H1 (cell line): ENCODE measurements at regions not wholly inside any gene's neighbourhood (a gene's known extent, or its start where the extent isn't known, plus 50 kb on each side); places are given as distances from the start of the nearest gene placed in this dataset.
A peak's percentile ranks its signal among the peaks of the same experiment; 100 is the strongest.

Source experiments
- CTCF ChIA-PET: fragments of 300-600 bp; sonication (Branson Sonifier 250); formaldehyde crosslinking; loops from one replicate; lab custom pipeline; 2021; ENCODE audit not compliant: partially characterized antibody; lab: Charles Lee
- POLR2A ChIA-PET: fragments of 300-600 bp; sonication (Branson Sonifier 250); formaldehyde crosslinking; loops from one replicate; lab custom pipeline; 2021; ENCODE audit warnings: inconsistent platforms; ENCODE audit not compliant: partially characterized antibody; lab: Charles Lee
- DNase-seq, 2 experiments: peaks; one replicate each; pipeline versions ENCODE4 v3.0.0 to v3.0.0-alpha.2; 2010 to 2022; ENCODE audit warnings: low spot score in 2 of 2, low read depth in 1 of 2, mixed read lengths in 1 of 2
- FAIRE-seq: peaks from 2 replicates; lab custom pipeline; 2011; peaks lifted over from hg19 to GRCh38; lab: Jason Lieb, UNC
- H2AFZ ChIP-seq: 2 replicates; pipeline ENCODE4 v1.8.1; 2012; ENCODE audit warnings: low read length, inconsistent platforms
- H2AK5ac ChIP-seq: 2 replicates; pipeline ENCODE4 v1.6.1; 2013; ENCODE audit warnings: low read depth, low read length
- H2BK120ac ChIP-seq: replicated peaks from 2 replicates; pipeline ENCODE3; 2013; ENCODE audit warnings: low read depth, low read length, inconsistent platforms
- H2BK12ac ChIP-seq: 2 replicates; pipeline ENCODE4 v1.6.1; 2013; ENCODE audit warnings: low read depth, low read length
- H2BK15ac ChIP-seq: 2 replicates; pipeline ENCODE4 v1.6.1; 2013; ENCODE audit warnings: low read length
- H2BK20ac ChIP-seq: 2 replicates; pipeline ENCODE4 v1.6.1; 2013; ENCODE audit warnings: low read length
- H2BK5ac ChIP-seq: 2 replicates; pipeline ENCODE4 v1.6.1; 2013; ENCODE audit warnings: low read depth, low read length
- H3K14ac ChIP-seq: 2 replicates; pipeline ENCODE4 v1.6.1; 2013; ENCODE audit warnings: inconsistent platforms; ENCODE audit not compliant: insufficient read length
- H3K18ac ChIP-seq: 2 replicates; pipeline ENCODE4 v1.6.1; 2013; ENCODE audit warnings: low read length; ENCODE audit errors: extremely low read depth
- H3K23ac ChIP-seq: 2 replicates; pipeline ENCODE4 v1.6.1; 2013; ENCODE audit warnings: inconsistent platforms; ENCODE audit not compliant: insufficient read length
- H3K23me2 ChIP-seq: 2 replicates; pipeline ENCODE4 v1.6.1; 2013; ENCODE audit warnings: low read depth, low read length
- H3K27ac ChIP-seq: 2 replicates; pipeline ENCODE4 v1.6.1; 2011; ENCODE audit warnings: low read depth, low read length, inconsistent platforms
- H3K27me3 ChIP-seq, 4 experiments: replicated peaks in 1 of 4; 1 replicate in 1 of 4; 2 replicates in 3 of 4; pipeline versions ENCODE4 v1.6.1 to v1.8.1; 2011 to 2013; ENCODE audit warnings: low read length in 3 of 4, mild to moderate bottlenecking in 3 of 4, inconsistent platforms in 2 of 4, mixed read lengths in 2 of 4, moderate library complexity in 1 of 4; ENCODE audit not compliant: control insufficient read depth in 3 of 4, insufficient read depth in 3 of 4; ENCODE audit errors: extremely low read depth in 1 of 4
- H3K36me3 ChIP-seq, 4 experiments: 2 replicates each; pipeline versions ENCODE4 v1.6.1 to v1.8.1; 2011 to 2013; ENCODE audit warnings: mild to moderate bottlenecking in 4 of 4, low read length in 3 of 4, moderate library complexity in 2 of 4, control low read depth in 1 of 4, inconsistent platforms in 1 of 4; ENCODE audit not compliant: insufficient read depth in 4 of 4, control insufficient read depth in 2 of 4
- H3K4ac ChIP-seq: replicated peaks from 2 replicates; pipeline ENCODE3; 2013; ENCODE audit warnings: low read length, low read depth, mixed read lengths, inconsistent platforms; ENCODE audit not compliant: insufficient read length
- H3K4me1 ChIP-seq, 4 experiments: replicated peaks in 1 of 4; 1 replicate in 1 of 4; 2 replicates in 3 of 4; pipeline versions ENCODE4 v1.6.1 to v1.8.1; 2011 to 2013; ENCODE audit warnings: low read length in 3 of 4, inconsistent platforms in 2 of 4, mixed read lengths in 1 of 4; ENCODE audit not compliant: insufficient read depth in 4 of 4, control insufficient read depth in 3 of 4
- H3K4me2 ChIP-seq, 2 experiments: 2 replicates each; pipeline versions ENCODE4 v1.6.1 to v1.8.1; 2011 to 2013; ENCODE audit warnings: low read depth in 2 of 2, low read length in 2 of 2, control low read depth in 1 of 2, inconsistent platforms in 1 of 2, mild to moderate bottlenecking in 1 of 2; ENCODE audit not compliant: insufficient read depth in 1 of 2
- H3K4me3 ChIP-seq, 4 experiments: fragments of 200-600, 300-600 bp in 1 of 4; sonication (generic), shearing (Covaris generic), sonication (Bioruptor Twin) in 1 of 4; 2 replicates each; pipeline versions ENCODE4 v1.5.1 to v1.8.1; 2011 to 2016; ENCODE audit warnings: low read length in 4 of 4, low read depth in 3 of 4, control low read depth in 2 of 4, inconsistent platforms in 2 of 4, mild to moderate bottlenecking in 2 of 4, mixed read lengths in 1 of 4, moderate library complexity in 1 of 4; ENCODE audit not compliant: insufficient read depth in 2 of 4; ENCODE audit errors: extremely low read depth in 1 of 4
- H3K56ac ChIP-seq: replicated peaks from 2 replicates; pipeline ENCODE3; 2013; ENCODE audit warnings: low read depth, mild to moderate bottlenecking, mixed read lengths, low read length, inconsistent platforms; ENCODE audit not compliant: insufficient read length
- H3K79me1 ChIP-seq: 2 replicates; pipeline ENCODE4 v1.6.1; 2013; ENCODE audit warnings: low read depth, low read length, control low read depth
- H3K79me2 ChIP-seq, 2 experiments: 2 replicates each; pipeline versions ENCODE4 v1.6.1 to v1.8.1; 2012 to 2013; ENCODE audit warnings: low read length in 2 of 2, mild to moderate bottlenecking in 2 of 2, inconsistent platforms in 1 of 2; ENCODE audit not compliant: insufficient read depth in 2 of 2, control insufficient read depth in 1 of 2
- H3K9ac ChIP-seq, 4 experiments: replicated peaks in 1 of 4; 1 replicate in 1 of 4; 2 replicates in 3 of 4; pipeline versions ENCODE4 v1.6.1 to v1.8.1; 2011 to 2013; ENCODE audit warnings: low read depth in 3 of 4, low read length in 3 of 4, control low read depth in 2 of 4, mild to moderate bottlenecking in 2 of 4, moderate library complexity in 2 of 4, inconsistent platforms in 1 of 4; ENCODE audit errors: extremely low read depth in 1 of 4
- H3K9me3 ChIP-seq, 2 experiments: 2 replicates each; pipeline versions ENCODE4 v1.6.1 to v1.8.1; 2012 to 2013; ENCODE audit warnings: mild to moderate bottlenecking in 2 of 2, moderate library complexity in 2 of 2, control low read depth in 1 of 2, inconsistent platforms in 1 of 2, low read depth in 1 of 2, low read length in 1 of 2, mixed read lengths in 1 of 2; ENCODE audit not compliant: insufficient read depth in 2 of 2
- H4K20me1 ChIP-seq, 2 experiments: replicated peaks in 1 of 2; 2 replicates each; pipeline versions ENCODE3 to v1.8.1; 2011 to 2013; ENCODE audit warnings: inconsistent platforms in 2 of 2, low read length in 2 of 2, mild to moderate bottlenecking in 1 of 2; ENCODE audit not compliant: insufficient read depth in 2 of 2, control insufficient read depth in 1 of 2
- H4K5ac ChIP-seq: 2 replicates; pipeline ENCODE4 v1.6.1; 2013; ENCODE audit warnings: low read length, low read depth, mixed read lengths, inconsistent platforms; ENCODE audit not compliant: insufficient read length
- H4K8ac ChIP-seq: 2 replicates; pipeline ENCODE4 v1.8.0; 2013; ENCODE audit warnings: mild to moderate bottlenecking, moderate library complexity, low read length, inconsistent platforms; ENCODE audit not compliant: insufficient read depth; ENCODE audit errors: extremely low read depth
- H4K91ac ChIP-seq: replicated peaks from 2 replicates; pipeline ENCODE3; 2013; ENCODE audit warnings: low read length, mixed read lengths, inconsistent platforms; ENCODE audit not compliant: insufficient read length
- MAFK ChIP-seq: IDR thresholded peaks from 2 replicates; pipeline ENCODE4 v1.6.1; 2012; ENCODE audit warnings: low read depth, mild to moderate bottlenecking, improper control_type of control experiment, low read length
- PHF8 ChIP-seq: fragments of 200-600 bp; sonication (generic); conservative IDR thresholded peaks from 2 replicates; pipeline ENCODE4 v1.7.1; 2012; ENCODE audit warnings: low read depth, mild to moderate bottlenecking, inconsistent platforms, low read length, moderate library complexity
- RFX5 ChIP-seq: IDR thresholded peaks from 2 replicates; pipeline ENCODE4 v1.6.1; 2011; ENCODE audit warnings: low read depth, low read length, improper control_type of control experiment, borderline replicate concordance
- YY1 ChIP-seq: IDR thresholded peaks from 2 replicates; pipeline ENCODE4 v1.6.1; 2011; ENCODE audit warnings: low read depth, mild to moderate bottlenecking, low read length
- whole genome bisulfite sequencing, 2 experiments: shearing (Covaris generic) in 1 of 2; methylation state at CpG; one replicate each; pipeline versions ENCODE4 v1.1.6 to v1.1.7; 2013 to 2015; ENCODE audit warnings: low lambda C conversion rate in 2 of 2, mixed read lengths in 2 of 2, inconsistent platforms in 1 of 2, low coverage in 1 of 2, missing lambda C conversion rate in 1 of 2; ENCODE audit not compliant: insufficient replicate concordance in 2 of 2, insufficient coverage in 1 of 2, insufficient read length in 1 of 2; ENCODE audit errors: extremely low coverage in 1 of 2, missing lambda C conversion rate in 1 of 2; 5-methylcytosine and 5-hydroxymethylcytosine counted together

DNA sequence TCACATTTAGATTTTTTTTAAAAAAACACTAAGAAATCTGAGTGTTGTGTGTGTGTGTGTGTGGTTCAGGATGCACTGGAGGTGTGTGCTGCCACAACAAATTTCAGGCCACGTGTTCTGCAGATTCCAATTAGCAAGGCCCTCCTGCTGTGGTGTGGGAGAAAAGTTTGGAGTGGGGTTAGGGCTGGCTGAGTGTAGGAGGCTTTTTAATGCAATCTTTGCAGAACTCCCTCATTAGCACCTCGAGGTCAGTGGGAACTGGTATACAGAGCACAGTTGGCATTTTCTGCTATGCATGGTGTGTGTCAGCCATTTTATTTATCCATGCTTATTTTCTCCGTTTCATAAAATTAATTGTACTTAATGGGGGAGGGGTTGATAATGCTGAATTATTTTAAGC, 187.6 kb downstream of the SOX4 start:
- no peak overlapping the region for H4K8ac ChIP-seq
- no peak overlapping the region for H3K4me3 ChIP-seq
- H2BK5ac ChIP-seq, result no peak overlapping the region
- no peak overlapping the region for H3K56ac ChIP-seq
- TF ChIP-seq YY1 (no peak), PHF8 (no peak), MAFK (no peak), RFX5 (no peak)
- H4K91ac ChIP-seq, result no peak overlapping the region
- H3K9ac ChIP-seq, result no peak overlapping the region
- no peak overlapping the region for H2BK20ac ChIP-seq
- H2AFZ ChIP-seq, result no peak overlapping the region
- POLR2A ChIA-PET, result no interaction called here
- H2BK15ac ChIP-seq, result 0 out of 2 replicates have a peak overlapping the region, but pooled peaks have one; percentile 72
- H3K18ac ChIP-seq, result no peak overlapping the region
- H3K23ac ChIP-seq, result no peak overlapping the region
- peaks cover 2 to 3% of the 10 kb centered on the region in 2 experiments for H4K20me1 ChIP-seq
- no peak overlapping the region for H3K4ac ChIP-seq
- no peaks in the 10 kb centered on the region for H3K9me3 ChIP-seq
- peaks cover 0 to 82% of the 10 kb centered on the region in 2 experiments; a peak in 3 of 4 replicates for H3K79me2 ChIP-seq
- H2AK5ac ChIP-seq, result peak overlapping the region; percentile 70; the same call in 1 of the 2 replicates
- DNase-seq, result no peak
- H2BK120ac ChIP-seq, result no peak overlapping the region
- H3K27me3 ChIP-seq, result no peaks in the 10 kb centered on the region
- H3K4me2 ChIP-seq, result peak overlapping the region; percentile 5 to 9; a peak in 2 of 4 replicates
- CTCF ChIA-PET, result no interaction called here
- peaks cover 1 to 11% (median 4%) of the 10 kb centered on the region in 4 experiments; a peak in 2 of 8 replicates for H3K36me3 ChIP-seq
- peaks cover 12% of the 10 kb centered on the region for H3K79me1 ChIP-seq
- FAIRE-seq, result no peak
- no peak overlapping the region for H4K5ac ChIP-seq
- H3K14ac ChIP-seq, result no peak overlapping the region
- H3K4me1 ChIP-seq, result peaks cover 3 to 11% (median 8%) of the 10 kb centered on the region in 4 experiments; a peak in 5 of 7 replicates
- H3K23me2 ChIP-seq, result no peaks in the 10 kb centered on the region; the same call in 1 of the 2 replicates
- H2BK12ac ChIP-seq, result no peak overlapping the region
- H3K27ac ChIP-seq, result no peak overlapping the region
- WGBS, 2 experiments, result 65% methylated on average over 3 of the region's 3 CpGs; no CpG with 5 or more reads in 1 of the 2 experiments
